Activated CD4-positive, alpha-beta T cell treated with anti-CD3 and anti-CD28 coated beads, Interleukin-2, amount 10 ng/mL, durations not matched to agents 7 days and 5 days (primary cell): ENCODE measurements at regions not wholly inside any gene's neighbourhood (a gene's known extent, or its start where the extent isn't known, plus 50 kb on each side); places are given as distances from the start of the nearest gene placed in this dataset.

Experiments used
- CTCF ChIA-PET: fragments of 350-600 bp; sonication (Branson Sonifier 250); formaldehyde crosslinking; loops from one replicate; lab custom pipeline; 2021; ENCODE audit warnings: antibody characterized with exemption; lab: Charles Lee
- POLR2A ChIA-PET: fragments of 350-600 bp; sonication (Branson Sonifier 250); formaldehyde crosslinking; loops from one replicate; lab custom pipeline; 2021; ENCODE audit warnings: antibody characterized with exemption; lab: Charles Lee
- DNase-seq: peaks from one replicate; pipeline ENCODE4 v3.0.0-alpha.2; 2020
- H3K27ac Mint-ChIP-seq: one replicate; pipeline ENCODE4 v1.8.0; 2021; ENCODE audit warnings: mild to moderate bottlenecking, moderate library complexity, mixed read lengths
- H3K27me3 Mint-ChIP-seq: one replicate; pipeline ENCODE4 v1.8.0; 2021; ENCODE audit warnings: mixed read lengths
- H3K36me3 Mint-ChIP-seq: one replicate; pipeline ENCODE4 v1.8.0; 2021; ENCODE audit warnings: low read depth, mixed read lengths
- H3K4me1 Mint-ChIP-seq: one replicate; pipeline ENCODE4 v1.8.0; 2021; ENCODE audit warnings: mixed read lengths
- H3K4me3 Mint-ChIP-seq: one replicate; pipeline ENCODE4 v1.8.0; 2021; ENCODE audit warnings: mild to moderate bottlenecking, moderate library complexity, mixed read lengths
- H3K9me3 Mint-ChIP-seq: one replicate; pipeline ENCODE4 v1.8.0; 2021; ENCODE audit warnings: mixed read lengths

DNA sequence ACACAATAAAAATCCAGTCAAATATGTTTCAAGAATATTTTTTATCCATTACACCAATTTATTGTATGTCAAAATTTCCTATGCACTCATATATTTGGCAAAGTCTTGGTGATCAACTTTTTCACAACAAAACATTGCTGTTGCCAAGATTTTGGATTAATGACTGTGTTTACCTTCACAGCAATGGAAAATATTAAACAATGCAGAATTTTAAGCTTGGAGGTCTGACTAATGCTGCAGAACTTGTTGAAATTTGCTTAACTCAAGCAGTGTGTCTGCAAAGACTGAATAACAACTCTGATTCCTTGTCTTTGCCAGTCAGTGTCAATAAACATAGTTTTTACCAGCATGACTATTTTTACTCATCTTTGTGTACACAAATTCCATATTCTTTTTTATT is 336.4 kb downstream of the CCER1 start:
- Mint-ChIP-seq H3K27me3 (no peaks in the 10 kb centered on the region), H3K4me3 (no peak overlapping the region), H3K27ac (no peak overlapping the region), H3K4me1 (no peaks in the 10 kb centered on the region), H3K9me3 (no peaks in the 10 kb centered on the region), H3K36me3 (no peaks in the 10 kb centered on the region)
- no peak for DNase-seq
- ChIA-PET POLR2A (no interaction called here), CTCF (no interaction called here)

- no peaks in the 10 kb centered on the region for H3K4me1 Mint-ChIP-seq
- H3K27me3 Mint-ChIP-seq: no peaks in the 10 kb centered on the region
- H3K4me3 Mint-ChIP-seq: no peak overlapping the region
- H3K27ac Mint-ChIP-seq: no peak overlapping the region
- H3K9me3 Mint-ChIP-seq: no peaks in the 10 kb centered on the region
- ChIA-PET CTCF (no interaction called here), POLR2A (no interaction called here)
- no peaks in the 10 kb centered on the region for H3K36me3 Mint-ChIP-seq
- no peak for DNase-seq
Measured at GRCh38 chr12:90611891-90612290, 343.1 kb downstream of the CCER1 start.

GRCh38 chr12:90611048-90611447 is 343.9 kb downstream of the CCER1 start:
- H3K36me3 Mint-ChIP-seq: no peaks in the 10 kb centered on the region
- ChIA-PET POLR2A (no interaction called here), CTCF (no interaction called here)
- H3K4me1 Mint-ChIP-seq: no peaks in the 10 kb centered on the region
- no peaks in the 10 kb centered on the region for H3K27me3 Mint-ChIP-seq
- H3K9me3 Mint-ChIP-seq: no peaks in the 10 kb centered on the region
- no peak overlapping the region for H3K4me3 Mint-ChIP-seq
- DNase-seq: no peak
- H3K27ac Mint-ChIP-seq: no peak overlapping the region

DNA sequence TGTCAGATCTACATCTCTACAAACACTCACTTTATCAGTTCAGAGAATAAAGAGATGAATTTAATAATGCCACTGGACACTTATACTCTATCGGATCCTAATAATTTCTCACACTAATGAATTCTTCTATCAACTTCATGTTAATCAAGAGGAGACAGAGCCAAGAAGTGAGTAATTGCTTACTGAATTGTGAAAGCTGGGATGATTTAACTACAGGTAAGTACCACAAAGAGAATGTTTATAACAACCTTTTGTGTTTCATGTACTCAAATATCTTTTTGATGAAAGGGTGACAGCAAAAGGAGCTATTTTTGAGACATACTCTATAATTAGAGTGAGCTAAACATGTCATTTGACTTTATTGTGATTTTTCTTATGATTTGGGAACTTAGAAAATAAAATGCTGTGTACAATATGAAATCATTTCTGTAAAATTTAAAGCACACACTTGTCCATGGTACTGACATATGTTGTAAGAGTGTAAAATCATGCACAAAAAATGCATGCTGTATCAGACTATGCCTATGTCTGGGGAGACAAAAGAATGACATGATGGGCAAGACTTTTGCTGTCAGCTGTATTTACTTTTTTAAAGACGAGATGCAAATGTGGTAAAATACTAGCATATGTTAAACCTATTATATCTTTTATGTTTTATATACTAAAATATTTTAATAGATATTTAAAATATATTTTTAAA is 361.2 kb downstream of the CCER1 start:
- Mint-ChIP-seq H3K4me3 (no peak overlapping the region), H3K27me3 (no peaks in the 10 kb centered on the region), H3K9me3 (no peaks in the 10 kb centered on the region), H3K36me3 (no peaks in the 10 kb centered on the region), H3K27ac (no peak overlapping the region), H3K4me1 (no peaks in the 10 kb centered on the region)
- DNase-seq: no peak
- CTCF ChIA-PET: no interaction called here
- POLR2A ChIA-PET: no interaction called here

- Mint-ChIP-seq H3K4me1 (no peaks in the 10 kb centered on the region), H3K27me3 (no peaks in the 10 kb centered on the region), H3K9me3 (no peaks in the 10 kb centered on the region), H3K36me3 (no peaks in the 10 kb centered on the region), H3K4me3 (no peak overlapping the region), H3K27ac (no peak overlapping the region)
- no peak for DNase-seq
- ChIA-PET POLR2A (no interaction called here), CTCF (no interaction called here)
Measured at GRCh38 chr12:90589956-90590355, 365.0 kb downstream of the CCER1 start.

GRCh38 chr12:90585640-90586304 is 369.2 kb downstream of the CCER1 start:
- ChIA-PET POLR2A (no interaction called here), CTCF (no interaction called here)
- no peak overlapping the region for H3K27ac Mint-ChIP-seq
- no peak overlapping the region for H3K4me3 Mint-ChIP-seq
- no peaks in the 10 kb centered on the region for H3K9me3 Mint-ChIP-seq
- no peak for DNase-seq
- H3K36me3 Mint-ChIP-seq: no peaks in the 10 kb centered on the region
- no peaks in the 10 kb centered on the region for H3K4me1 Mint-ChIP-seq
- no peaks in the 10 kb centered on the region for H3K27me3 Mint-ChIP-seq

- Mint-ChIP-seq H3K36me3 (no peaks in the 10 kb centered on the region), H3K9me3 (peaks cover 2% of the 10 kb centered on the region), H3K27me3 (no peaks in the 10 kb centered on the region), H3K27ac (no peak overlapping the region), H3K4me3 (no peak overlapping the region), H3K4me1 (no peaks in the 10 kb centered on the region)
- DNase-seq: no peak
- ChIA-PET CTCF (no interaction called here), POLR2A (no interaction called here)
Measured at GRCh38 chr12:90576707-90577106, 378.3 kb downstream of the CCER1 start.

GRCh38 chr12:90575995-90576394 is 379.0 kb downstream of the CCER1 start:
- CTCF ChIA-PET: no interaction called here
- DNase-seq: no peak
- Mint-ChIP-seq H3K36me3 (no peaks in the 10 kb centered on the region), H3K27me3 (no peaks in the 10 kb centered on the region), H3K4me1 (no peaks in the 10 kb centered on the region), H3K9me3 (peaks cover 2% of the 10 kb centered on the region), H3K4me3 (no peak overlapping the region), H3K27ac (no peak overlapping the region)
- POLR2A ChIA-PET: no interaction called here

GRCh38 chr12:90574676-90575075 is 380.3 kb downstream of the CCER1 start:
- H3K4me3 Mint-ChIP-seq: no peak overlapping the region
- no peak overlapping the region for H3K27ac Mint-ChIP-seq
- no peaks in the 10 kb centered on the region for H3K4me1 Mint-ChIP-seq
- no peak for DNase-seq
- POLR2A ChIA-PET: no interaction called here
- no peaks in the 10 kb centered on the region for H3K36me3 Mint-ChIP-seq
- H3K27me3 Mint-ChIP-seq: no peaks in the 10 kb centered on the region
- H3K9me3 Mint-ChIP-seq: peaks cover 2% of the 10 kb centered on the region
- CTCF ChIA-PET: no interaction called here

- POLR2A ChIA-PET: no interaction called here
- Mint-ChIP-seq H3K36me3 (no peaks in the 10 kb centered on the region), H3K9me3 (peaks cover 2% of the 10 kb centered on the region), H3K27ac (no peak overlapping the region), H3K4me3 (no peak overlapping the region), H3K27me3 (no peaks in the 10 kb centered on the region), H3K4me1 (no peaks in the 10 kb centered on the region)
- no peak for DNase-seq
- CTCF ChIA-PET: no interaction called here
Measured at GRCh38 chr12:90572778-90573177, 382.2 kb downstream of the CCER1 start.

DNA sequence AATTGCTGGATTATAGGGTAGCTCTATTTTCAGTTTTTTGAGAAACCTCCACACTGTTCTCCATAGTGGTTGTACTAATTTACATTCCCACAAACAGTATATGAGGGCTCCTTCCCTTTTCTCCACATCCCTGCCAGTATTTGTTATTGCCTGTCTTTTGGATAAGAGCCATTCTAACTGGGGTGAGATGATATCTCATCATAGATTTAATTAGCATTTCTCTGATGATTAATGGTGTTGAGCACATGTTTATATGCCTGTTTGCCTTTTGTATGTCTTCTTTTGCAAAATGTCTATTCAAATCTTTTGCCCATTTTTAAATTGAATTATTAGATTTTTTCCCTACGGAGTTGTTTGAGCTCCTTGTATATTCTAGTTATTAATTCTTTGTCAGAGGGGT is 385.3 kb downstream of the CCER1 start:
- H3K36me3 Mint-ChIP-seq: no peaks in the 10 kb centered on the region
- H3K27me3 Mint-ChIP-seq: no peaks in the 10 kb centered on the region
- CTCF ChIA-PET: no interaction called here
- H3K27ac Mint-ChIP-seq: no peak overlapping the region
- DNase-seq: no peak
- POLR2A ChIA-PET: no interaction called here
- H3K9me3 Mint-ChIP-seq: peaks cover 6% of the 10 kb centered on the region
- no peak overlapping the region for H3K4me3 Mint-ChIP-seq
- no peaks in the 10 kb centered on the region for H3K4me1 Mint-ChIP-seq

- Mint-ChIP-seq H3K27ac (no peak overlapping the region), H3K27me3 (no peaks in the 10 kb centered on the region), H3K36me3 (no peaks in the 10 kb centered on the region), H3K9me3 (peaks cover 6% of the 10 kb centered on the region), H3K4me3 (no peak overlapping the region), H3K4me1 (no peaks in the 10 kb centered on the region)
- POLR2A ChIA-PET: no interaction called here
- CTCF ChIA-PET: no interaction called here
- DNase-seq: no peak
Measured at GRCh38 chr12:90562671-90563070, 392.3 kb downstream of the CCER1 start.

DNA sequence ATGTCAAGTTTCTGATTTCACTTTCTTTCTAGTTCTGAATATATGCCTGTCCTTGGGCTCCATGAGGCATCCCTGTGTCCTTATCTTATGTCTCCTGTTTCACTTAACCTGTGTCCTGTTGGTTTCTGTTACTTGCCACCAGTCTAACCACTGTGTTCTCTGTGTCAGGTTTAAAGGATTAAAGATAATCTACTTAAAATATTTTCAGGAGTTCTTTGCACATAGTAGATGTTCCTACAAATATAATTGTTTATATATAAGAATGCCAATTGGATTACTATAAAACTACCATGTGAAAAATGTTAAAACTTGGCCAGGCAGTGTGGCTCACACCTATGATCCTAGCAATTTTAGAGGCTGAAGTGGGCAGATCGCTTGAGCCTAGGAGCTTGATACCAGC is 406.4 kb downstream of the CCER1 start:
- no peak overlapping the region for H3K27ac Mint-ChIP-seq
- POLR2A ChIA-PET: no interaction called here
- no peaks in the 10 kb centered on the region for H3K36me3 Mint-ChIP-seq
- no peaks in the 10 kb centered on the region for H3K4me1 Mint-ChIP-seq
- CTCF ChIA-PET: no interaction called here
- DNase-seq: no peak
- H3K27me3 Mint-ChIP-seq: no peaks in the 10 kb centered on the region
- no peak overlapping the region for H3K4me3 Mint-ChIP-seq
- no peaks in the 10 kb centered on the region for H3K9me3 Mint-ChIP-seq

GRCh38 chr12:90546511-90546910 is 408.5 kb downstream of the CCER1 start:
- Mint-ChIP-seq H3K27me3 (no peaks in the 10 kb centered on the region), H3K27ac (no peak overlapping the region), H3K4me1 (no peaks in the 10 kb centered on the region), H3K4me3 (no peak overlapping the region), H3K9me3 (no peaks in the 10 kb centered on the region), H3K36me3 (no peaks in the 10 kb centered on the region)
- CTCF ChIA-PET: no interaction called here
- POLR2A ChIA-PET: no interaction called here
- DNase-seq: no peak
